ENCODE measurements at regions not wholly inside any gene's neighbourhood (a gene's known extent, or its start where the extent isn't known, plus 50 kb on each side); places are given as distances from the start of the nearest gene placed in this dataset.
"Not testable (repeated sequence)": the region's sequence is repeated elsewhere in the genome, so short reads cannot be mapped to it uniquely, and the experiment has no call there.

- no peak for DNase-seq (ENCODE audit: low read depth)
Observed at GRCh38 chr18:49731860-49732311, 81.4 kb downstream of the ACAA2 start.

DNA sequence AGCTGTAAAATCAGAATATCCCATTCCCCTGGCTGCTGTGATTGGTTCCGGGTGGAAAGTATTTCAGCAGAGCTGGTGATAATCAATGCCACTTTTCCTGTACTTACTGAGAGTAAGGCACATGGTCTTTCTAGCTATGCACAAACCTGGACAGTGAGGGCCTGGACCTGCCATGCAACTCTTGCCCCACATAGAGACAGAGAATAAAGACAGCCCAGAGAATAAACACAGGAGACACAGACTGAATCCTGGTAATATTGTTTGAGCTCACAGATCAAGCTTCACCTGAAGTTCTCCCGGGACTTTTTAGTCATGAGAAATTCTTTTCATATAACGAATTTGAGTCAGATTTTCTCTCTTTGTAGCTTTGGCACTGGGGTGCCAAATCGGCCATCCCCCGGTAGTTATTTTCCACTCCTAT is 81.9 kb downstream of the ACAA2 start:
- DNase-seq (ENCODE audit: low read depth), result no peak

DNA sequence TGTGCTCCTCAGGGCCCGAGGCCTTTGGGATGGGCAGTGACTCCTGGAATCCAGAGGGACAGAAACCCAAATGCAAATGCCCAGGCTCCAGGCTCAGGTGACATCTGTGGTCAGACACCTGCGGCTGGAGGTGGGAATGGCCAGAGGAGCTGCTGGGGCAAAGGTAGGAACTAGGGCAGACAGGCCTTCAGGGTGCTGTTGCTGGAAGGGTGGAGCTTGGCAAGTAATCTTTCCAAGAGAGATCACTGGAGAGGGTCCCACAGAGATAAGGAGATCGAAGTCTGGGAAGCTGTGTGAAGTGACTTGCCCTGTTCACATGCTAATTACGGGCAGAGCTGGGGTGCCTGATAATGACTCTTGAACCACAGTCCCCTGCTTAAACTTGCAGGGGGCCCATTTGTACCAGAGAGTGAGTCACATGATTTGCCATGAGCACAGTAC is 82.4 kb downstream of the ACAA2 start:
- DNase-seq (ENCODE audit: low read depth), result no peak

GRCh38 chr18:49728542-49728941 is 84.8 kb downstream of the ACAA2 start:
- DNase-seq (ENCODE audit: low read depth), result peak; percentile 63

DNA sequence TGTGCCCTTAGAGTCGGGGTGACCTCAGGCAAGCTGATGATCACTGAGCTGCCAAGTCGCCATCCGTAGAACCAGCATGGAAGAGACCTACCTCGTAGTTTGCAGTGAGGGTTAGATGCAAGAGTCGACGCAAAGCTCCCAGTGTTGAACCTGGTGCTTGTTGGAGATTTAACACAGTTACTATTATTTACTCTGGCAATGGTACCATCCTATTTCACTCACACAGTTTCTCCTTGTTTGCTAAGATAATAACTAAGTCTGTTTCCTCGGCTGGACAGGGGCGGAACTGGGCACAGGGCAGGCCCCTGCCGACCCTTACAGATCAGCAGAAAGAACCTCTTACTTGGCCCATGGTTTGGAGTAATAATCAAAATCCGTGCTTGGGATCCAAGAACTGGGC is 85.5 kb downstream of the ACAA2 start:
- DNase-seq (ENCODE audit: low read depth), result no peak

- no peak for DNase-seq (ENCODE audit: low read depth)
Observed at GRCh38 chr18:49726675-49726963, 86.7 kb downstream of the ACAA2 start.

DNA sequence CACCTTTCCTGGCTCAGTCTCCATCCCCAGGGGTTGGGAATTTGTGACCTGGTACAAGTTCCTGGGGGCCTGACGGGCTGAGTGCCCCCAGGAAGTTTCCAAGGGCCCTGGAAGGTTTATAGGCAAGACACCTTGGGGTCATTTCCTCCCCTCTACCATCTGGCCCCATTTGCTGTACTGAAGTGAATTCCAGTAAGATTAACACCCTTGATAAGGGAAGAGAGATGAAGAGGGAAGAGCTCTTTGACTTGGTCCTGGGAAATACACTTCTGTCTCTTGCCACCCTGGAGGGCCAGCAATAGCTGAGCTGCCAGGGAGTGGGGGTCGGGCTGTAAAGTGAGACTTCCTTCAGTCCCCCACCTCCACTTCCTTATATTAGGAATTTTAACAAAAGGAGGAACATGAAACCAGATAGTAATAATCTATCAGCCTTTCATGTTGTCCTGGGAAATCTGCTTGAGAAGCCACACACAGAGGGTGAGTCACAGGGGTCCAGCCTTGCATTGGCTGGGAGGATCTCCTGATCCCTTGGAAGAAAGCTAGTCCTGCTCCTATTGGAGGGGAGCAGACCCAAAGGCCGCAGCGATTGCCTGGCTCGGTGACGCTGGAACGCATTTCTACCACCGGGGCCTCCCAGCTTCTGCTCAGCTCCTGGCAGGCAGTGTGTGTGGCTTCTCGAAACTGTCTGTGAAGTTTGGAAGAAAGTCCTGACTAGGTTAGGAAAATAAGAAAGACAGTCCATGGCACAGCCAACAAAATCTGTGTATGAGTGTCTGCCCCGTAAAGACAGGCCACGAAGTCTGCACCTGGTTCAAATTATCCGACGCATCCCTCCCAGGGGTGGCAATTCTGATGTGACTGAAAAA is 87.3 kb downstream of the ACAA2 start:
- DNase-seq (ENCODE audit: low read depth), result peak; percentile 94

DNA sequence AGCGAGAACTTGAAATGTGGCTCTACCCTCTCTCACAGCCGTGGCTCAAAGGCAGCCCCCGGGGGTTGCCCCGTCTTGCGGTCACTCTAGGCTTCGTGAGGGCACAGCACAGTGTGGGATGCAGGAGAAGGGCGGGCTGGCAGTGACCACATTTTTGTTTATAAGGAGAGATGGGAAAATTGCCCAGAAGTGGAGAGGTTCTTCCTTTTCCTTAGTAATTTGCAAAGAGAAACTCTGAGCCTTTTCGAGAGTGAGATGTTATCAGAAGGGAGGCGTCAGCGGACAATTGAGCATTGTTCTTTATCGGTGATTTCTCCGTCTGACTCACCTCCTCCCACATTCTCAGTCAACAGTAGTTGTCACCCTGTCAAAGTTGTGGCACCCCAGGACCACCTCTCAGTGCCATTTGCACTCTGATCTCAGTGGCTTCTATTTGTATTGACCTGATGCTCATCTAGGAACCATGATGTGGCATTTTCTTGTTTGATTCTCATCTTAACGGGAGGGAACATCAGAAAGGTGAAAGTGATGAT is 89.6 kb downstream of the ACAA2 start:
- peak; percentile 86 for DNase-seq (ENCODE audit: low read depth)

DNA sequence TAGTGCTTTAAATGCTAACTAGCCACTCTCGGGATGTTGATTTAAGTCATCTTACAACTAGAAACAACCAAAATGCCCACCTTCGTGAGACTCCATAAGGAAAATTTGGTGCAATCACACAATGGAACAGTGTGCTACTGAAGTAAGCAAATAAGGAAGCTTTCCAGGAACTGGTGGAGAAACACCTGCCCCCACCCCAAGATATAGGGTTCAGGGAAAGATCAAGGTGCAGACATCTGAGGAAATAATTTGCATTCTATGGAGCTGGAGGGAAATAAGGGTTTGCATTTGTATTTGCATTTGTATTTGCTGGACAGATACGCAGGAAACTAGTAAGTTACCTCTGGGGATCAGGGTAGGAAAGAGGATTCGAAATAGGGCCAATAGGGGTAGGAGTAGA is 90.9 kb downstream of the ACAA2 start:
- no peak for DNase-seq (ENCODE audit: low read depth)

GRCh38 chr18:49721981-49722380 is 91.4 kb downstream of the ACAA2 start:
- peak; percentile 41 for DNase-seq (ENCODE audit: low read depth)

GRCh38 chr18:49720944-49721343 is 92.4 kb downstream of the ACAA2 start:
- not testable (repeated sequence) for DNase-seq (ENCODE audit: low read depth)

GRCh38 chr18:49717617-49718016 is 95.7 kb downstream of the ACAA2 start:
- DNase-seq (ENCODE audit: low read depth), result no peak

- no peak for DNase-seq (ENCODE audit: low read depth)
Observed at GRCh38 chr18:49716035-49716434, 97.3 kb downstream of the ACAA2 start.

DNA sequence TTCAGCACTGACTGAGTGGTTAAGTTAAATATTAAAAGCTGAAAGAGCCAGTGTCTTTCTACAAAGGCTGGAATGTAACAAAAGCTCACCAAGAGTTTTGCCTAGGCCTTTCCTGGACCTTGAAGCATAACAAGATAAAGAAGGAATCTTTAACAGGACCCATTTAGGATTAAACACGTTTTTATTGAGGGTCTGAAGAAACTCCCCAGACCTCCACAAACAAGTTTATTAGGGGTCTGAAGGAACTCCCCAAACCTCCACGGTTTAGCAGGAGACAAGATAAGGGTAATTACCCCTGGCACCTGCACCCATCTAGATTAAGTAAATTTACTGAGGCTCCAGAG is 104.0 kb downstream of the ACAA2 start:
- DNase-seq (ENCODE audit: low read depth), result no peak

GRCh38 chr18:49708662-49709346 is 104.5 kb downstream of the ACAA2 start:
- no peak for DNase-seq (ENCODE audit: low read depth)

GRCh38 chr18:49707599-49707998 is 105.7 kb downstream of the ACAA2 start:
- DNase-seq (ENCODE audit: low read depth), result no peak

GRCh38 chr18:49704334-49704733 is 109.0 kb downstream of the ACAA2 start:
- no peak for DNase-seq (ENCODE audit: low read depth)

DNA sequence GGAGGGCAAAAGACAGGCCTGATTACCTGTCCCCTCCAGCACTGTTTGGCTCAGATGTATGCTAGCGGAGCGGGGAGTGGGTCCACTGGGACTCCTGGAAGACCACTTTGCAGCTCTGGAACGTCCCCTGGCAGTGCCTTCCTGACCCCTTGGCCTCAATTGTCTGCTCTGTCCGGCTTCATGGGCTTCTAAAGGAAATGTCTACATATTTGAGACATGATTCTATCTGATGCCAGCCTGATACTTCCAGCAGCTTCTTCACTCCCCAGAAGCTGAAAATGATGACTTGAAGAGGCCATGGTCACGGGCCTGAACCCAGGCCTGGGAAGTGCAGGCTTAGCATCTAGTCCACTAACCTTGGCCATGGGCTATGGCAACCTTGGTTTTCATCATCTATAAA is 112.1 kb downstream of the ACAA2 start:
- no peak for DNase-seq (ENCODE audit: low read depth)

GRCh38 chr18:49699303-49699702 is 114.0 kb downstream of the ACAA2 start:
- DNase-seq (ENCODE audit: low read depth), result no peak

DNA sequence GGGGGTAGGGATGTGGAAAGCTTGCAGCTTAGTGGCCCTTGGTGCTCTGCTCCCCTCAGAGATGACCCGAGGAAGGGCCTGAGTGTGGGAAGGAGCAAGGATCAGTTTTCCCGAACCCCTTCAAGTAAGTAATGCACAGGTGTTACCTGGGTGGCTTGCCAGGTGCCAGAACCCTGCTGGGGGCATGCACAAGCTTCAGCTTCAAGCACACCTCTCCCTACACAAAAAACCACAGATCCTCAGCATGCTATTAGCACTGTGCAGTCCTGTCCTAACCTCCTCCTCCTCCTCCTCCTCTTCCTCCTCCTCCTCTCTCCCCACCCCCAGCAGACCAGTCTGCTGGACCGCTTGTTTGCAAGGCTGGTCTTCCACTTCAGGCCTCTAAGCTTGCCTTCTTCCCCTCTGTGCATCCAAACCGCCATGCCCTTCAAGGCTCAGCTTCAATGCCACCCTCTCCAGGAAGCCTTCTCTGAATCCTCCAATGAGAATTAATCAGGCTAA is 114.8 kb downstream of the ACAA2 start:
- DNase-seq (ENCODE audit: low read depth), result no peak

GRCh38 chr18:49697757-49698524 is 115.4 kb downstream of the ACAA2 start:
- DNase-seq (ENCODE audit: low read depth), result peak; percentile 25

- no peak for DNase-seq (ENCODE audit: low read depth)
Observed at GRCh38 chr18:49697049-49697448, 116.3 kb downstream of the ACAA2 start.

Data from Daoy (cell line).